Sigmoid colon (tissue), 4 donors: ENCODE measurements at regions not wholly inside any gene's neighbourhood (a gene's known extent, or its start where the extent isn't known, plus 50 kb on each side); places are given as distances from the start of the nearest gene placed in this dataset.

Experiments used
- CTCF ChIP-seq, 4 experiments: fragments of 450-650 bp in 3 of 4; fragments of 200-600 bp in 1 of 4; IDR thresholded peaks; one replicate each; pipeline ENCODE4 v1.5.1; 2016 to 2019; ENCODE audit warnings: antibody characterized with exemption in 4 of 4, mild to moderate bottlenecking in 3 of 4, moderate library complexity in 2 of 4
- POLR2A ChIP-seq, 2 donors: fragments of 450-650 bp; IDR thresholded peaks; one replicate each; pipeline ENCODE4 v1.6.1; 2016; ENCODE audit warnings: antibody characterized with exemption in 2 of 2, mild to moderate bottlenecking in 2 of 2, moderate library complexity in 2 of 2
- POLR2AphosphoS5 ChIP-seq, 4 donors: sonication (generic); formaldehyde crosslinking; IDR thresholded peaks; one replicate each; pipeline ENCODE4 v1.6.1; 2017; ENCODE audit warnings: antibody characterized with exemption in 4 of 4

- TF ChIP-seq POLR2A (IDR thresholded peaks at IDR 0.05): no peak
- TF ChIP-seq POLR2AphosphoS5 (IDR thresholded peaks at IDR 0.05): no peak
- no peak for TF ChIP-seq CTCF (IDR thresholded peaks at IDR 0.05)
These were observed 365.9 kb downstream of the CXXC4 start for GRCh38 chr4:104128850-104129213.
